K562 (cell line): ENCODE measurements at regions not wholly inside any gene's neighbourhood (a gene's known extent, or its start where the extent isn't known, plus 50 kb on each side); places are given as distances from the start of the nearest gene placed in this dataset.

Experiments used
- BHLHE40 ChIP-seq: IDR thresholded peaks from 2 replicates; pipeline ENCODE4 v1.6.1; 2011; ENCODE audit warnings: low read length, improper control_type of control experiment
- CEBPB ChIP-seq: fragments of 450-650 bp; IDR thresholded peaks from 2 replicates; pipeline ENCODE4 v1.6.1; 2016; ENCODE audit warnings: missing genetic modification characterization, missing compliant biosample characterization
- CEBPG ChIP-seq, 3 experiments: fragments of 200-800 bp in 1 of 3; sonication (Bioruptor generic) in 1 of 3; sonication (generic) in 1 of 3; formaldehyde crosslinking in 1 of 3; IDR thresholded peaks in 2 of 3; conservative IDR thresholded peaks in 1 of 3; 2 replicates each; pipeline versions ENCODE4 v1.6.1 to v1.8.0; 2016 to 2022; ENCODE audit warnings: missing compliant biosample characterization in 2 of 3, missing genetic modification characterization in 2 of 3, mild to moderate bottlenecking in 1 of 3, missing genetic modification reagents in 1 of 3
- GATAD2A ChIP-seq: fragments of 450-650 bp; IDR thresholded peaks from 2 replicates; pipeline ENCODE4 v1.6.1; 2017
- HDAC2 ChIP-seq: fragments of 450-650 bp; IDR thresholded peaks from 2 replicates; pipeline ENCODE4 v1.6.1; 2016; ENCODE audit warnings: mild to moderate bottlenecking
- KDM5B ChIP-seq: fragments of 200-600 bp; sonication (generic); IDR thresholded peaks from 2 replicates; pipeline ENCODE4 v1.6.1; 2012; ENCODE audit warnings: low read depth, mild to moderate bottlenecking, moderate library complexity, low read length, control low read depth, inconsistent platforms; ENCODE audit not compliant: insufficient replicate concordance
- KLF16 ChIP-seq: IDR thresholded peaks from 2 replicates; pipeline ENCODE4 v1.6.1; 2016; ENCODE audit warnings: antibody characterized with exemption
- MLX ChIP-seq, 2 experiments: fragments of 450-650 bp in 1 of 2; sonication (generic) in 1 of 2; formaldehyde crosslinking; conservative IDR thresholded peaks; 2 replicates each; pipeline versions ENCODE4 v1.4.0 to v1.8.1; 2020 to 2022; ENCODE audit warnings: mild to moderate bottlenecking in 1 of 2, missing genetic modification reagents in 1 of 2
- PATZ1 ChIP-seq: fragments of 250-450 bp; sonication (Bioruptor Pico); IDR thresholded peaks from 2 replicates; pipeline ENCODE4 v1.5.0; 2020; ENCODE audit warnings: mild to moderate bottlenecking, borderline replicate concordance
- RBM14 ChIP-seq: fragments of 200-400 bp; formaldehyde crosslinking; IDR thresholded peaks from 2 replicates; pipeline ENCODE4 v1.6.1; 2018; ENCODE audit warnings: low read depth, mild to moderate bottlenecking, low read length, moderate library complexity, borderline replicate concordance; ENCODE audit not compliant: insufficient read depth
- TAL1 ChIP-seq: fragments of 450-650 bp; IDR thresholded peaks from 2 replicates; pipeline ENCODE4 v1.6.1; 2016; ENCODE audit warnings: mild to moderate bottlenecking
- ZNF584 ChIP-seq: fragments of 200-800 bp; sonication (Bioruptor generic); IDR thresholded peaks from 2 replicates; pipeline ENCODE4 v1.6.1; 2016; ENCODE audit warnings: low read depth, mild to moderate bottlenecking, missing genetic modification characterization, missing compliant biosample characterization
- ZNF76 ChIP-seq: fragments of 250-450 bp; sonication (Bioruptor Pico); IDR thresholded peaks from 2 replicates; pipeline ENCODE4 v1.4.0; 2020; ENCODE audit warnings: mild to moderate bottlenecking, moderate library complexity, borderline replicate concordance
- TF ChIP-seq, protein P1 (sequence below): fragments of 450-650 bp; formaldehyde crosslinking; IDR thresholded peaks from 2 replicates; pipeline ENCODE4 v1.4.0; 2022; ENCODE audit warnings: mild to moderate bottlenecking, moderate library complexity

- TF ChIP-seq CEBPG (CRISPR knock-in tag; IDR thresholded peaks at IDR 0.05) (no peak), CEBPG (tag; conservative IDR thresholded peaks at IDR 0.05 in 1 of 2, IDR thresholded peaks at IDR 0.05 in 1 of 2) (no peak), PATZ1 (CRISPR knock-in tag) (no peak), ZNF76 (CRISPR knock-in tag) (no peak), HDAC2 (no peak), MLX (CRISPR knock-in tag; conservative IDR thresholded peaks at IDR 0.05) (no peak), RBM14 (no peak), KDM5B (no peak), CEBPB (tag) (no peak), TAL1 (no peak), BHLHE40 (no peak), KLF16 (no peak), GATAD2A (no peak), ZNF584 (CRISPR knock-in tag) (no peak)
- TF ChIP-seq, protein P1, sequence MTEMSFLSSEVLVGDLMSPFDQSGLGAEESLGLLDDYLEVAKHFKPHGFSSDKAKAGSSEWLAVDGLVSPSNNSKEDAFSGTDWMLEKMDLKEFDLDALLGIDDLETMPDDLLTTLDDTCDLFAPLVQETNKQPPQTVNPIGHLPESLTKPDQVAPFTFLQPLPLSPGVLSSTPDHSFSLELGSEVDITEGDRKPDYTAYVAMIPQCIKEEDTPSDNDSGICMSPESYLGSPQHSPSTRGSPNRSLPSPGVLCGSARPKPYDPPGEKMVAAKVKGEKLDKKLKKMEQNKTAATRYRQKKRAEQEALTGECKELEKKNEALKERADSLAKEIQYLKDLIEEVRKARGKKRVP (CRISPR knock-in tag) = no peak
These were observed 189.7 kb downstream of the PALM2AKAP2 start (continued) for GRCh38 chr9:109969573-109970237.
